ENCODE measurements at regions not wholly inside any gene's neighbourhood (a gene's known extent, or its start where the extent isn't known, plus 50 kb on each side); places are given as distances from the start of the nearest gene placed in this dataset.

DNA sequence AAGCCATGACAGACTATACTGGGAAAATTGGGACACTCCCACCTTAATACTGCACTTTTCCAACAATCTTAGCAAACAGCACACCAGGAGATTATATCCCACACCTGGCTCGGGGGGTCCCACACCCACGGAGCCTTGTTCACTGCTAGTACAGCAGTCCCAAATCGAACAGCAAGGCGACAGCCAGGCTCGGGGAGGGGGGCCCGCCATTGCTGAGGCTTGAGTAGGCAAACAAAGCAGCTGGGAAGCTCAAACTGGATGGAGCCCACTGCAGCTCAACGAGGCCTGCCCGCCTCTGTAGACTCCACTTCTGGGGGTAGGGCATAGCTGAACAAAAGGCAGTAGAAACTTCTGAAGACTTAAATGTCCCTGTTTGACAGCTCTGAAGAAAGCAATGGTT, 118.3 kb downstream of the MAGEB5 start:
- no peak for DNase-seq

GRCh38 chrX:26328608-26329319, 112.8 kb downstream of the MAGEB5 start:
- no peak for DNase-seq

GRCh38 chrX:26309262-26309661, 93.3 kb downstream of the MAGEB5 start:
- no peak for DNase-seq

GRCh38 chrX:26295425-26295824, 79.5 kb downstream of the MAGEB5 start:
- no peak for DNase-seq

DNA sequence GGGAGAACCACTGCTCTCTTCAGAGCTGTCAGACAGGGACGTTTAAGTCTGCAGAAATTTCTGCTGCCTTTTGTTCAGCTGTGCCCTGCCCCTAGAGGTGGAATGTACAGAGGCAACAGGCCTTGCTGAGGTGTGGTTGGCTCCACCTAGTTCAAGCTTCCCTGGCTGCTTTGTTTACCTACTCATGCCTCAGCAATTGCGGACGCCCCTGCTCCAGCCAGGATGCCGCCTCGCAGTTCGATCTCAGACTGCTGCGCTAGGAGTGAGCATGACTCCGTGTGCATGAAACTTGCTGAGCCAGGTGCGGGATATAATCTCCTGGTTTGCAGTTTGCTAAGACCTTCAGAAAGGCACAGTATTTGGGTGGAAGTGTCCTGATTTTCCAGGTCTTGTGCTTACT, 70.9 kb downstream of the MAGEB5 start:
- no peak for DNase-seq
